ENCODE measurements at regions not wholly inside any gene's neighbourhood (a gene's known extent, or its start where the extent isn't known, plus 50 kb on each side); places are given as distances from the start of the nearest gene placed in this dataset.

DNA sequence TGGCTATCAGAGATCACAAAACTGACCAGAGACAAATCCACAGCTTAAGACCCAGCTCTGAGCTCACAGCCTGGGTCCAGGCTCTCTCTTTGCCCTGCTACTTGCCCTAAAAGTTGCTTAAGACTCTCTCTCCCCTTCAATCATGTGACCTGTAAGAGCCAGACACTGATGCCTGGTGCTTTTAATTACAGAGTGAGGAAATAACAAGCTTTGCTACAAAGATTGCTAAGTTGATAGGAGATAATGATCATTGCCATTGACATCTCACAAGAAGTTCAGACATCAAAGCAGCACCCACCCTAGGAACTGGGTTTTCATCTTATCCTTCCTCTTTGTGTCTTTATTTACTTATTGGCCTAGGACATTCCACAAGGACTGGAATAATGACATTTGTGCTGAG lies 125.9 kb upstream of the CD93 start:
- ChIA-PET POLR2A (no interaction called here), CTCF (interaction anchor here (0.7 to 1.3 kb wide), 3 partner anchors 8 to 276 kb away, joined by 3 to 8 read pairs (median 4); no protein-coding TSS in a partner anchor)
- H3K9me3 ChIP-seq (ENCODE audit: control insufficient read depth, insufficient read depth, low read depth, low read length): no peaks in the 10 kb centered on the region
- no peaks in the 10 kb centered on the region for H3K36me3 ChIP-seq (ENCODE audit: control insufficient read depth in 2 of 2, insufficient read depth in 1 of 2, low read length in 2 of 2)
- TF ChIP-seq TRIM28 (IDR thresholded peaks at IDR 0.05; ENCODE audit: borderline replicate concordance, low read length) (no peak), ZBTB10 (tag by site-specific recombination; IDR thresholded peaks at IDR 0.05) (no peak), TCF7L2 (IDR thresholded peaks at IDR 0.05; ENCODE audit: borderline replicate concordance, low read depth, low read length) (no peak), ZNF148 (tag by site-specific recombination; IDR thresholded peaks at IDR 0.05; ENCODE audit: borderline replicate concordance) (no peak), ZNF580 (tag by site-specific recombination; IDR thresholded peaks at IDR 0.05) (no peak), ZXDB (tag by site-specific recombination; IDR thresholded peaks at IDR 0.05) (no peak), WT1 (tag by site-specific recombination; IDR thresholded peaks at IDR 0.05) (no peak), ZNF302 (tag by site-specific recombination; IDR thresholded peaks at IDR 0.05; ENCODE audit: low read depth) (no peak), ZNF184 (tag by site-specific recombination; IDR thresholded peaks at IDR 0.05) (no peak), ZNF335 (tag by site-specific recombination; conservative IDR thresholded peaks at IDR 0.05) (no peak), ZNF701 (tag by site-specific recombination; IDR thresholded peaks at IDR 0.05) (no peak), ZNF133 (tag by site-specific recombination; IDR thresholded peaks at IDR 0.05) (no peak), ZNF223 (tag by site-specific recombination; IDR thresholded peaks at IDR 0.05) (no peak)
- TF ChIP-seq, protein P1, sequence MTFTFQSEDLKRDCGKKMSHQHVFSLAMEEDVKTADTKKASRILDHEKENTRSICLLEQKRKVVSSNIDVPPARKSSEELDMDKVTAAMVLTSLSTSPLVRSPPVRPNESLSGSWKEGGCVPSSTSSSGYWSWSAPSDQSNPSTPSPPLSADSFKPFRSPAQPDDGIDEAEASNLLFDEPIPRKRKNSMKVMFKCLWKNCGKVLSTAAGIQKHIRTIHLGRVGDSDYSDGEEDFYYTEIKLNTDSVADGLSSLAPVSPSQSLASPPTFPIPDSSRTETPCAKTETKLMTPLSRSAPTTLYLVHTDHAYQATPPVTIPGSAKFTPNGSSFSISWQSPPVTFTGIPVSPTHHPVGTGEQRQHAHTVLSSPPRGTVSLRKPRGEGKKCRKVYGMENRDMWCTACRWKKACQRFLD (tag by site-specific recombination; IDR thresholded peaks at IDR 0.05): no peak
- no peaks in the 10 kb centered on the region for H3K4me1 ChIP-seq (ENCODE audit: control insufficient read depth, insufficient read depth, low read length)
- no peak overlapping the region for H3K27ac ChIP-seq (ENCODE audit: extremely low read depth, low read depth, low read length)
- no peak overlapping the region for H3K4me3 ChIP-seq (ENCODE audit: low read depth, low read length)

DNA sequence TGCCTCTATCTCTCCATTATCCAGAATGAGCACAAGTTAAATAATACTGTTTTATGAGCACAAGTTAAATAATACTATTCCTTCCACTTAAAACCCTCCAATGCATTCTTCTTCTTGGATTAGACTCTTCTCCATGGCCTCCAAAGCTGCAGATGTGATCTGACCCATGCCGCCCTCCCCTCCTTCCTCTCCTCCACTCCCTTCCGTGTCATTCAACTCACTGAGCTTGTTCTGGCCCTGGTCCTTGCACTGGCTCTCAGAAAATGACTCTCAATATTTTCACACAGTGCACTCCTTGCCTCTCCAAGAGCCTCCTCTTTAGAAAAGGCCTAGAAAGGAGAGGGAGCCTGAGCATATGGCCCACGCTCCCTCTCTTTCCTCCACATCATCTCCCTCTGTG lies 125.0 kb upstream of the CD93 start:
- H3K4me3 ChIP-seq (ENCODE audit: low read depth, low read length): no peak overlapping the region
- H3K4me1 ChIP-seq (ENCODE audit: control insufficient read depth, insufficient read depth, low read length): no peaks in the 10 kb centered on the region
- no peaks in the 10 kb centered on the region for H3K36me3 ChIP-seq (ENCODE audit: control insufficient read depth in 2 of 2, insufficient read depth in 1 of 2, low read length in 2 of 2)
- no peak overlapping the region for H3K27ac ChIP-seq (ENCODE audit: extremely low read depth, low read depth, low read length)
- POLR2A ChIA-PET: no interaction called here
- no peaks in the 10 kb centered on the region for H3K9me3 ChIP-seq (ENCODE audit: control insufficient read depth, insufficient read depth, low read depth, low read length)
- CTCF ChIA-PET: interaction anchor here (0.6 kb wide), 1 partner anchor 56 kb away, joined by 3 read pairs; no protein-coding TSS in a partner anchor
- no peak for TF ChIP-seq TRIM28 (IDR thresholded peaks at IDR 0.05; ENCODE audit: borderline replicate concordance, low read length)
- TF ChIP-seq REST (tag by site-specific recombination; IDR thresholded peaks at IDR 0.05): no peak
- TF ChIP-seq, protein P1 (tag by site-specific recombination; IDR thresholded peaks at IDR 0.05): no peak
- no peak for TF ChIP-seq GFI1B (tag by site-specific recombination; IDR thresholded peaks at IDR 0.05)
- no peak for TF ChIP-seq ZNF266 (tag by site-specific recombination; IDR thresholded peaks at IDR 0.05; ENCODE audit: low read depth)
- TF ChIP-seq, protein P2, sequence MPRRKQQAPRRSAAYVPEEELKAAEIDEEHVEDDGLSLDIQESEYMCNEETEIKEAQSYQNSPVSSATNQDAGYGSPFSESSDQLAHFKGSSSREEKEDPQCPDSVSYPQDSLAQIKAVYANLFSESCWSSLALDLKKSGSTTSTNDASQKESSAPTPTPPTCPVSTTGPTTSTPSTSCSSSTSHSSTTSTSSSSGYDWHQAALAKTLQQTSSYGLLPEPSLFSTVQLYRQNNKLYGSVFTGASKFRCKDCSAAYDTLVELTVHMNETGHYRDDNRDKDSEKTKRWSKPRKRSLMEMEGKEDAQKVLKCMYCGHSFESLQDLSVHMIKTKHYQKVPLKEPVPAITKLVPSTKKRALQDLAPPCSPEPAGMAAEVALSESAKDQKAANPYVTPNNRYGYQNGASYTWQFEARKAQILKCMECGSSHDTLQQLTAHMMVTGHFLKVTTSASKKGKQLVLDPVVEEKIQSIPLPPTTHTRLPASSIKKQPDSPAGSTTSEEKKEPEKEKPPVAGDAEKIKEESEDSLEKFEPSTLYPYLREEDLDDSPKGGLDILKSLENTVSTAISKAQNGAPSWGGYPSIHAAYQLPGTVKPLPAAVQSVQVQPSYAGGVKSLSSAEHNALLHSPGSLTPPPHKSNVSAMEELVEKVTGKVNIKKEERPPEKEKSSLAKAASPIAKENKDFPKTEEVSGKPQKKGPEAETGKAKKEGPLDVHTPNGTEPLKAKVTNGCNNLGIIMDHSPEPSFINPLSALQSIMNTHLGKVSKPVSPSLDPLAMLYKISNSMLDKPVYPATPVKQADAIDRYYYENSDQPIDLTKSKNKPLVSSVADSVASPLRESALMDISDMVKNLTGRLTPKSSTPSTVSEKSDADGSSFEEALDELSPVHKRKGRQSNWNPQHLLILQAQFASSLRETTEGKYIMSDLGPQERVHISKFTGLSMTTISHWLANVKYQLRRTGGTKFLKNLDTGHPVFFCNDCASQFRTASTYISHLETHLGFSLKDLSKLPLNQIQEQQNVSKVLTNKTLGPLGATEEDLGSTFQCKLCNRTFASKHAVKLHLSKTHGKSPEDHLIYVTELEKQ (tag by site-specific recombination; IDR thresholded peaks at IDR 0.05; ENCODE audit: borderline replicate concordance): no peak
- no peak for TF ChIP-seq ZSCAN16 (tag by site-specific recombination; IDR thresholded peaks at IDR 0.05)
- TF ChIP-seq ZNF777 (tag by site-specific recombination; IDR thresholded peaks at IDR 0.05; ENCODE audit: borderline replicate concordance): no peak
